H1 (cell line): ENCODE measurements at regions not wholly inside any gene's neighbourhood (a gene's known extent, or its start where the extent isn't known, plus 50 kb on each side); places are given as distances from the start of the nearest gene placed in this dataset.

Experiments
- MAX ChIP-seq: IDR thresholded peaks from 2 replicates; pipeline ENCODE4 v1.6.1; 2012; ENCODE audit warnings: inconsistent platforms
- SUZ12 ChIP-seq: fragments of 200-600 bp; sonication (generic); IDR thresholded peaks from 2 replicates; pipeline ENCODE4 v1.6.1; 2012; ENCODE audit warnings: mild to moderate bottlenecking, inconsistent platforms, low read length, moderate library complexity, mixed read lengths

- no peak for TF ChIP-seq SUZ12
- TF ChIP-seq MAX = no peak
These were observed 70.0 kb upstream of the VOPP1 start for GRCh38 chr7:55642266-55642665.
